Osteocyte (in vitro differentiated cells): ENCODE measurements at regions not wholly inside any gene's neighbourhood (a gene's known extent, or its start where the extent isn't known, plus 50 kb on each side); places are given as distances from the start of the nearest gene placed in this dataset.

Experiments
- DNase-seq: peaks from one replicate; pipeline ENCODE4 v3.0.0; 2021; ENCODE audit warnings: mixed read lengths; ENCODE audit not compliant: unreplicated experiment; ENCODE audit errors: extremely low spot score
- H3K27ac Mint-ChIP-seq: one replicate; pipeline ENCODE4 v1.8.0; 2021; ENCODE audit warnings: mild to moderate bottlenecking, mixed read lengths; ENCODE audit not compliant: unreplicated experiment
- H3K27me3 Mint-ChIP-seq: one replicate; pipeline ENCODE4 v1.8.0; 2021; ENCODE audit warnings: mixed read lengths; ENCODE audit not compliant: unreplicated experiment
- H3K36me3 Mint-ChIP-seq: one replicate; pipeline ENCODE4 v1.8.0; 2021; ENCODE audit warnings: mixed read lengths; ENCODE audit not compliant: unreplicated experiment
- H3K4me1 Mint-ChIP-seq: one replicate; pipeline ENCODE4 v1.8.0; 2021; ENCODE audit warnings: mixed read lengths; ENCODE audit not compliant: unreplicated experiment
- H3K4me3 Mint-ChIP-seq: one replicate; pipeline ENCODE4 v1.8.0; 2021; ENCODE audit warnings: mild to moderate bottlenecking, moderate library complexity, mixed read lengths; ENCODE audit not compliant: unreplicated experiment
- H3K9me3 Mint-ChIP-seq: one replicate; pipeline ENCODE4 v1.8.0; 2021; ENCODE audit warnings: mixed read lengths; ENCODE audit not compliant: unreplicated experiment
- CTCF ChIP-seq: fragments of 200-600 bp; sonication (generic); IDR thresholded peaks from 2 replicates; pipeline ENCODE4 v1.5.0; 2021; ENCODE audit warnings: antibody characterized with exemption, mild to moderate bottlenecking, moderate library complexity

GRCh38 chr11:24351179-24351578 is 145.7 kb upstream of the LUZP2 start:
- H3K27me3 Mint-ChIP-seq: no peaks in the 10 kb centered on the region
- no peak overlapping the region for H3K4me3 Mint-ChIP-seq
- H3K36me3 Mint-ChIP-seq: no peaks in the 10 kb centered on the region
- H3K4me1 Mint-ChIP-seq: no peaks in the 10 kb centered on the region
- no peak for DNase-seq
- H3K9me3 Mint-ChIP-seq: peaks cover 4% of the 10 kb centered on the region
- TF ChIP-seq CTCF: no peak
- H3K27ac Mint-ChIP-seq: no peak overlapping the region

DNA sequence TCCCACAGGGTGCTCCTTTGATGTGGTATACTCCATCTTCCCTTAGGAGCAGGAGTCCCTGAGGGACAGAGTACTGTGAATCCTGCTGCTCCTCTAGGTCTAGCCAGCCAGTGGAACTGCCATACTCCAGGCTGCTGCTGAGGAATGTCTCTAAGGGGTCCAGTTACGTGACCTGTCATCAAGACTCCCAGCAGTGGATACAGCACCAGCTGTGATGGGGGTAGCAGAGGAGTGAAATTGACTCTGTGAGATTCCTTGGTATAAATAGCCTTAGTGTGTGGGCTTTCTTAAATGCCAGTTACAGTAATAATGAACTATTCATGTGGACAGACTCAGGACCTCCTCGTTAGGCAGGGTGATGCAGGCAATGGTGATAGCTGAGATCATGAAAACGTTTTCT is 140.4 kb upstream of the LUZP2 start:
- no peak for DNase-seq
- Mint-ChIP-seq H3K9me3 (peaks cover 4% of the 10 kb centered on the region), H3K27me3 (no peaks in the 10 kb centered on the region), H3K4me1 (peaks cover 5% of the 10 kb centered on the region), H3K36me3 (no peaks in the 10 kb centered on the region), H3K4me3 (no peak overlapping the region), H3K27ac (no peak overlapping the region)
- no peak for TF ChIP-seq CTCF

GRCh38 chr11:24357620-24358410 is 139.0 kb upstream of the LUZP2 start:
- DNase-seq: no peak
- Mint-ChIP-seq H3K27ac (no peak overlapping the region), H3K9me3 (peaks cover 13% of the 10 kb centered on the region), H3K4me3 (no peak overlapping the region), H3K36me3 (peaks cover 3% of the 10 kb centered on the region), H3K4me1 (peaks cover 5% of the 10 kb centered on the region), H3K27me3 (no peaks in the 10 kb centered on the region)
- no peak for TF ChIP-seq CTCF

GRCh38 chr11:24372491-24372890 is 124.4 kb upstream of the LUZP2 start:
- H3K36me3 Mint-ChIP-seq: no peaks in the 10 kb centered on the region

GRCh38 chr11:24373516-24373915 is 123.3 kb upstream of the LUZP2 start:
- Mint-ChIP-seq H3K9me3 (no peaks in the 10 kb centered on the region), H3K36me3 (no peaks in the 10 kb centered on the region), H3K4me3 (no peak overlapping the region), H3K27ac (no peak overlapping the region), H3K4me1 (no peaks in the 10 kb centered on the region), H3K27me3 (no peaks in the 10 kb centered on the region)
- no peak for TF ChIP-seq CTCF
- no peak for DNase-seq

More at GRCh38 chr11:24372491-24372890, 124.4 kb upstream of the LUZP2 start:
- Mint-ChIP-seq H3K4me3 (no peak overlapping the region), H3K9me3 (no peaks in the 10 kb centered on the region), H3K27ac (no peak overlapping the region), H3K4me1 (no peaks in the 10 kb centered on the region), H3K27me3 (no peaks in the 10 kb centered on the region)
- TF ChIP-seq CTCF: no peak
- no peak for DNase-seq
